ES-I3 (cell line): ENCODE measurements at regions not wholly inside any gene's neighbourhood (a gene's known extent, or its start where the extent isn't known, plus 50 kb on each side); places are given as distances from the start of the nearest gene placed in this dataset.
"Not testable (repeated sequence)": the region's sequence is repeated elsewhere in the genome, so short reads cannot be mapped to it uniquely, and the experiment has no call there.

ENCODE experiments used
- H3K36me3 ChIP-seq: 2 replicates; pipeline ENCODE4 v1.6.1; 2013; ENCODE audit warnings: mild to moderate bottlenecking, low read length, control low read depth, moderate library complexity; ENCODE audit not compliant: insufficient read depth
- H3K4me1 ChIP-seq: 2 replicates; pipeline ENCODE4 v1.6.1; 2013; ENCODE audit warnings: mild to moderate bottlenecking, control low read depth, low read length; ENCODE audit not compliant: insufficient read depth
- H3K9ac ChIP-seq: 2 replicates; pipeline ENCODE4 v1.6.1; 2013; ENCODE audit warnings: low read depth, mild to moderate bottlenecking, low read length, moderate library complexity
- H3K9me3 ChIP-seq: 2 replicates; pipeline ENCODE4 v1.6.1; 2013; ENCODE audit warnings: mild to moderate bottlenecking, low read length, moderate library complexity; ENCODE audit not compliant: control insufficient read depth, insufficient read depth

GRCh38 chr17:72560303-72561247 lies 439.8 kb downstream of the SOX9 start:
- Histone ChIP-seq H3K36me3 (no peaks in the 10 kb centered on the region), H3K9ac (no peak overlapping the region), H3K9me3 (no peaks in the 10 kb centered on the region), H3K4me1 (no peaks in the 10 kb centered on the region; the same call in 1 of the 2 replicates)

- H3K4me1 ChIP-seq, result no peaks in the 10 kb centered on the region; the same call in 1 of the 2 replicates
Observed at GRCh38 chr17:72561266-72561665, 440.4 kb downstream of the SOX9 start.

GRCh38 chr17:72561680-72562079 lies 440.9 kb downstream of the SOX9 start:
- no peaks in the 10 kb centered on the region; the same call in 1 of the 2 replicates for H3K4me1 ChIP-seq
- H3K9me3 ChIP-seq, result no peaks in the 10 kb centered on the region
- H3K36me3 ChIP-seq, result no peaks in the 10 kb centered on the region
- no peak overlapping the region for H3K9ac ChIP-seq

More at GRCh38 chr17:72561266-72561665, 440.4 kb downstream of the SOX9 start:
- no peaks in the 10 kb centered on the region for H3K9me3 ChIP-seq
- H3K9ac ChIP-seq, result no peak overlapping the region
- no peaks in the 10 kb centered on the region for H3K36me3 ChIP-seq

- no peaks in the 10 kb centered on the region for H3K9me3 ChIP-seq
- no peaks in the 10 kb centered on the region; the same call in 1 of the 2 replicates for H3K4me1 ChIP-seq
- no peaks in the 10 kb centered on the region for H3K36me3 ChIP-seq
- no peak overlapping the region for H3K9ac ChIP-seq
Observed at GRCh38 chr17:72562615-72563188, 441.9 kb downstream of the SOX9 start.

- no peaks in the 10 kb centered on the region; the same call in 1 of the 2 replicates for H3K4me1 ChIP-seq
- no peak overlapping the region for H3K9ac ChIP-seq
- H3K9me3 ChIP-seq, result no peaks in the 10 kb centered on the region
- H3K36me3 ChIP-seq, result no peaks in the 10 kb centered on the region
Observed at GRCh38 chr17:72563952-72564351, 443.1 kb downstream of the SOX9 start.

GRCh38 chr17:72565006-72565405 lies 444.2 kb downstream of the SOX9 start:
- no peaks in the 10 kb centered on the region; the same call in 1 of the 2 replicates for H3K4me1 ChIP-seq
- no peaks in the 10 kb centered on the region for H3K36me3 ChIP-seq
- no peaks in the 10 kb centered on the region for H3K9me3 ChIP-seq
- H3K9ac ChIP-seq, result no peak overlapping the region

- Histone ChIP-seq H3K9ac (no peak overlapping the region), H3K36me3 (no peaks in the 10 kb centered on the region), H3K9me3 (no peaks in the 10 kb centered on the region), H3K4me1 (no peaks in the 10 kb centered on the region; the same call in 1 of the 2 replicates)
Observed at GRCh38 chr17:72565758-72566157, 444.9 kb downstream of the SOX9 start.

GRCh38 chr17:72566671-72567484 lies 446.1 kb downstream of the SOX9 start:
- H3K4me1 ChIP-seq, result no peaks in the 10 kb centered on the region
- H3K36me3 ChIP-seq, result no peaks in the 10 kb centered on the region
- H3K9me3 ChIP-seq, result no peaks in the 10 kb centered on the region
- no peak overlapping the region for H3K9ac ChIP-seq

GRCh38 chr17:72567774-72568173 lies 447.0 kb downstream of the SOX9 start:
- no peaks in the 10 kb centered on the region for H3K4me1 ChIP-seq
- H3K36me3 ChIP-seq, result no peaks in the 10 kb centered on the region
- H3K9ac ChIP-seq, result no peak overlapping the region

GRCh38 chr17:72569148-72569946 lies 448.5 kb downstream of the SOX9 start:
- Histone ChIP-seq H3K4me1 (no peaks in the 10 kb centered on the region), H3K9ac (no peak overlapping the region), H3K9me3 (no peaks in the 10 kb centered on the region), H3K36me3 (no peaks in the 10 kb centered on the region)

More at GRCh38 chr17:72567774-72568173, 447.0 kb downstream of the SOX9 start:
- H3K9me3 ChIP-seq, result no peaks in the 10 kb centered on the region

GRCh38 chr17:72571813-72572396 lies 451.1 kb downstream of the SOX9 start:
- Histone ChIP-seq H3K4me1 (peaks cover 13% of the 10 kb centered on the region), H3K9ac (no peak overlapping the region), H3K36me3 (no peaks in the 10 kb centered on the region), H3K9me3 (no peaks in the 10 kb centered on the region)

- no peaks in the 10 kb centered on the region for H3K9me3 ChIP-seq
- peaks cover 16% of the 10 kb centered on the region for H3K4me1 ChIP-seq
- H3K36me3 ChIP-seq, result no peaks in the 10 kb centered on the region
- H3K9ac ChIP-seq, result no peak overlapping the region
Observed at GRCh38 chr17:72572604-72573491, 452.0 kb downstream of the SOX9 start.

GRCh38 chr17:72573492-72573801 lies 452.6 kb downstream of the SOX9 start:
- H3K4me1 ChIP-seq, result peaks cover 16% of the 10 kb centered on the region
- not testable (repeated sequence) for H3K9me3 ChIP-seq, H3K9ac ChIP-seq, H3K36me3 ChIP-seq
